ENCODE measurements at regions not wholly inside any gene's neighbourhood (a gene's known extent, or its start where the extent isn't known, plus 50 kb on each side); places are given as distances from the start of the nearest gene placed in this dataset.
"Not testable (repeated sequence)": the region's sequence is repeated elsewhere in the genome, so short reads cannot be mapped to it uniquely, and the experiment has no call there.

DNA sequence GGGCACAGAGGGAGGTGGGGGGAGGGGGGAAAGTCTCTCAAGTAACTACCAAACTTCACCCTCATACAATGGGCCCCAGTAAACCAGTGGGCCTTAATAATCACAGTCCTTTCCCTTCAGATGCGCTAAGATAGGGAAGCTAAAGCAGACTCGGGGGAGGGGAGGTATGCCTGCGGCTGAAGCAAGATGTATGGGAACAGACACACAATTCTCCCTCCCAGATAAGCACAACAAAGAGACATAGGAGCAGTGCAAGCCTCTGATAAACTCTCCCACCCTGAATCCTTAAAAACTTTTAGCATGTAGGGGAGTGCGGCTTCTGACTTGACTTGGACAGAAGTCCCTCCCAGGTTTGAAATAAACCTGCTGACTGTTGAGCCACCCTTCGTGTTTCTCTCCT lies 54.7 kb downstream of the PROP1 start:
- DNase-seq (ENCODE audit: low read depth) = not testable (repeated sequence)

DNA sequence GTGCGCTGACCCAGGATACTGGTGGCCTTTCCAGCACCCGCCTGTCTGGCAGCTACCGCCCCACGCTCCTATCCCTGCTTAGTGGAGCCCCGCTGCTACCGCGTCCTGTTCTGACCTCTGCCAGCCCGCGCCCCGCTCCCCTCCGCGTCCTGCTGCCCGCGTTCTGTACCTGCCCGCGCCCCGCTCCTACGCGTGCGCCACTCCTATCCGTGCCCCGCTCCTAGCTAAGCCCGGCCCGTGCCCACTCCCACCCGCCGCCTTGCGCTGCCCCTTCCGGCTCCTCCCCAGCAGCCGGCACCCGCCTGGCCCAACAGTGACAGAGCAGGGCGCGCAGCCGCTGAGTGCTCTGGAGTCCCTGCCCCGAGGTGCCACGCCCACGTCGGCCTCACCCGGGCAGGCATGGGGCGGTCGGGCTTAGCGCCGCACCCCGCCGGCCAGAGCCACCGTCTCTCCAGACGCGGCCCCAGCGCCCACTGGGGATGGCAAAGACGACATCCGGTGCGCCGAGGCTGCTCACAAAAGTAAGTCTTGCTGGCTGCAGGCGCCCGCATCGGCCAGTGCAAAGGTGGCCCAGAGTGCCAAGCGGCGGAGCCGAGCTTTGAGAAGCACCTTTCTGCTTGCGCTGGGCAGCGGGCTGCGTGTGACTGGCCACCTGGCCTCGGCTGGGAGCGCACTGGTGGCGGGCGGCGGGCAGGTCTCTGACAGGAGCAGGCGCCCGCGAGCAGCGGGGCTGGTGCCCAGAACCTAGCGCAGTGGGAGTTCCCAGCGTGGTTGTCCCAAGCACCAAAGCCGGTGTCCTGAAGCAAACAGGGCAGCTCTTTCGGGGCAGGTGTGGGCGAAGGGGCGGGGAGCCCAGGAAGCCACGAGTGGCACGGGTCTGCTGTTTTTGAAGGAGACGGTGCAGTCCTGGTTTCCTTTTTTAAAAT lies 56.5 kb downstream of the PROP1 start:
- DNase-seq (ENCODE audit: low read depth) = not testable (repeated sequence)

DNA sequence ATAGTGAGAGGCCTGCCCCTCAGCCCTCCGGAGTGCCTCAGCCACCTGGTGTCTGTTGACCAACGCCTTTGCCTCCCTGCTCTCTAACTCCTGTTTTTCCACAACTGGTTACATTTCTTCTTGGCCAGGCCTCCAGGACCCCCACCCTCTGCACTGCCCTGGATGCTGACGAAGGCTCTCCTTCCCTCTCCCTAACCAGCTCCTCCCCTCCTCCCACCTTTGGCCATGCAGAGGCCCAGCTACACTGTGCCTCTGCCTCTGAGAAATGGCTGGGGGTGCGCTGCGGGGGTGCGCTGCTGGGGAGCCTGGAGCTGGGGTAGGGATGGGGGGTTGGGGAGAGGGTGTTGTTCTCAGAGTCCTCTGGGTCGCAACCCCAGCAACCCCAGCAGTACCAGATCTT lies 57.3 kb downstream of the PROP1 start:
- DNase-seq (ENCODE audit: low read depth) = not testable (repeated sequence)

DNA sequence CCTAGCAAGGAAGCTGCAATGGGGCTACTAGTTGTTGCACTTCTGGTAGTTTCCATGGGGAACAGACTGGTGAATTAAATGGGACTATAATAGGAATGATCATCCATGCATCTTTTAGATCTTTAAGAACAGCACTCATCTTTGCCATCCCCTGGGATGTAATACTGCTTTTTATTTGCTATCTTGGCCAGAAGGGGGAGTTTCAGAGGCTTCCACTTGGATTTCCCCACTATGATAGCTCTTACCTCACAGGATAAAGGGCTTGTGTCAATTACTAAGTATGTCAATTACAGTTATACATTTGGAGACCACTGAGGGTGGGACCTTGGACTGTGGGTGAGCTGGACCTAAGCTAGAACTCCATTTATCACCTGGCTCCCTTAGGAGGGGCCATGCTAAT lies 61.8 kb downstream of the PROP1 start:
- DNase-seq (ENCODE audit: low read depth) = not testable (repeated sequence)

DNA sequence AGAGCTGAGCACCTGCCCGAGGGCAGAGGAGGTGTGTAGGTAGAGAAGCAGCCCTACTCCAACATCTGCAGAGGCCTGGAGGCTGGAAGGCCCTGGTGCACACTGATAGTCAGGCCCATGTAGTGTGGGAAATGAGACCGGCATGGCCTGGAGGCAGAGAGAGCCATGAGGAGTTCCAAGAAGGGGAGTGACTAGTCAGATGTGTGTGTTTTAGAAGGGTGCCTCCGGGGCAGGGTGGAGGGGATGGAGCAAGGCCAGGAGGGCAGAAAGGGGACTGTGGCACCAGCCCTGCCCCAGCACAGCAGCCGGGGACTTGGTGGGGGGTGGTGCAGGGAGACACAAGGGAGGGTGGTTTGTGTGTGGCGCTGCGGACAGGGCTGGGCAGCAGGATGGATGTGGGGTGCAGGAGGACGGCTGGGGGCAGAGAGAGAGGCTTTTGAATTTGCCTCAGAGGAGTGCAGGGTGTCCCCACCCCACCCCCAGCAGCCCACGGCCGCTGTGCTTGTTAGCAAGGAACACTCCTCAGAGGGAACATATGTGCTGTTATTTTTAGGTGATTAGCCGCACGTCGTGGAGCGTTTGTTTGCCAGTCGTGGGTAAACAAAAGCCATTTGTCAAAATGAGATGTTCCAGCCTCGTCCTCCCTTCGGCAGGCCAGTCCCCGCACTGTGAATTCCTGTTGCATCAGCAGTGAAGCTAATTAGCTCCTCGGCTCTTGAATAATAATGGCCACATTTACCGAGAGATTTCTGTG lies 65.6 kb downstream of the PROP1 start:
- not testable (repeated sequence) for DNase-seq (ENCODE audit: low read depth)

DNA sequence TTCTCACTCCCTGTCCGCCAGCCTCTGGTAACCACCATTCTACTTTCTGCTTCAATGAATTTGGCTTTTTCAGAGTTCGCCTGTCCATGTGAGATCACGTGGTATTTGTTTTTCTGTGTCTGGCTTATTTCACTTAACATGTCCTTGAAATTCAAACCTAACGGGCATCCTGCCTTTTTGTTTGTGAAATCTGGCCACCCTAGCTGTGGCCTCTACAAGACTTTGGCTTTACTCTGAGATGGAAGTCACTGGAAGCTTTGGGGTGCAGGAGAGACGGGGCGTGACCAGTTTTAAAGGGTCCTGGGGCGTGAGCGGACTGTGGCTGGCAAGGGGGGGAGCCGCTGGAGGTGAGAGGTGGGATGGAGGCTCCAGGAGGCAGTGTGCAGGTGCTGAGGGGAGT lies 66.4 kb downstream of the PROP1 start:
- DNase-seq (ENCODE audit: low read depth) = not testable (repeated sequence)

DNA sequence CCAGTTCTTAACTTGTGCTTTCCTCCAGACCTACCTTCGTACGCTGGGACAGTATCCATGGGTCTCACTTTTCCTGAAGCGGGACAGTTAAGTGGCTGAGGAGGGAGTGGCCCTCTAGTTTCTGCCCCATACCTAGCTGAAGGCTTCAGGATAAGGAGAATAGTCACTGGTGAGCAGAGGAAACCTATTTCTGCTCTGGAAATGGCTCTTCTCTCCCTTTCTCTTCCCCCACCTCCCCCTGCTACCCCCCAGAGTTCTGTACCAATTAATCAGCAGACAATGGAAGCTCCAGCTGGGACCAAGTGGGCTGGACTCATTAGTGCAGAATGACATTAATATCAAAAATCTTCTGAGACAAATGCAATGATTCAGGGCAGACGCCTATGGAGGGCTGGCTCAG lies 68.5 kb downstream of the PROP1 start:
- not testable (repeated sequence) for DNase-seq (ENCODE audit: low read depth)

DNA sequence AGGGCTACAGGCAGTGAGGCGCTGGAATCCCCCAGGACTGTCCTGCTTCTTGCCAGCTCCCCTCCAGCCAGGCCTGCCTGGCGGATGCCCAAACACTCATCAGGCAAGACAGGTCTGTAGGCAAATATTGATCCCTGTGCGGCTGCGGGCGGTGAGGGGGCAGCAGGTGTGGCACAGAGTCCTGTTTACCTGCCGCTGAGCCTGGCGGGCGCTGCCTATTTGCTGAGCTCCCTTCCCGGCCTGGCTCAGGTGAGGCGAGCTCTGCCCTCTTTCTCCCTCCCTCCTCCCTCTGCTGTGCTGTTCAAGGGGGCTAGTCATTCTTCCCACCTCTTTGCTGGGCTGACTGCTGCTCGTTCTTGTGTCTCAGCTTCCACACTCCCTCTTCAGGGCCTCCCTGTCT lies 71.5 kb downstream of the PROP1 start:
- DNase-seq (ENCODE audit: low read depth) = not testable (repeated sequence)

DNA sequence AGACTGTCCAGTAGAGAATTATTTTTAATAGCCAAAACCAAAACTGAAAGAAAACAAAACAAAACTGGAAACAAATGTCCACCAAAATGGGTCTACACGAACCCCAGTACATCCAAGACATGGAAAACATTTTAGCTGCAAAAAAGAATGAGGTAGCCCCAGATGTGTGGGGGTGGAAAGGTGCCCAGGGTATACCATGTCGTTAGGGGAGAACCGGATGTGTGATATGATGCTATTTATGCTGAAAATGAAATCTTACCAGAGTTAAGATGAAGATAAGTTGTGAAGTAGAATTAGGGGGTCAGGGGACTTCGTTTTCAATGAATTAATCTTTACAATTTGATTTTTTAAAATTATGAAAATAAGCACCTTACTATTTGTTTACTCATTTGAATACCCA lies 72.2 kb downstream of the PROP1 start:
- not testable (repeated sequence) for DNase-seq (ENCODE audit: low read depth)

DNA sequence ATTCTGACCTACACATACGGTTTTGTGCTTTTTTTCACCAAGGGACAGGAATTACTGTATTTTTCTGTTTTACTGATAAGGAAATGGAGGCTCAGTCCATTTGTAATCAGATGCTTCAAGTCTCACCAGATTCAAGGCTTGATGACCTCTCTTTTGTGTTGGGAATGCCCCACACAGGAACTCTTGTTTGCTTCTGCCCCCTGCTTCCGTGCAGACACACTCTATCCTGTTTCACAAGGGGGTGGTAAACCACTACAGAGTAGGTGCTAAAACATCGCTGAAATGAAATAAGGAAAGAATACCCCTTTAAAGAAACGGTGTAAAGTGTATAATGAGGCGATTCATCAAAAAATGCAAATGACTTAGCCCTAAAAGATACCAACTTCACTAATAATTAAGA lies 72.9 kb downstream of the PROP1 start:
- not testable (repeated sequence) for DNase-seq (ENCODE audit: low read depth)

DNA sequence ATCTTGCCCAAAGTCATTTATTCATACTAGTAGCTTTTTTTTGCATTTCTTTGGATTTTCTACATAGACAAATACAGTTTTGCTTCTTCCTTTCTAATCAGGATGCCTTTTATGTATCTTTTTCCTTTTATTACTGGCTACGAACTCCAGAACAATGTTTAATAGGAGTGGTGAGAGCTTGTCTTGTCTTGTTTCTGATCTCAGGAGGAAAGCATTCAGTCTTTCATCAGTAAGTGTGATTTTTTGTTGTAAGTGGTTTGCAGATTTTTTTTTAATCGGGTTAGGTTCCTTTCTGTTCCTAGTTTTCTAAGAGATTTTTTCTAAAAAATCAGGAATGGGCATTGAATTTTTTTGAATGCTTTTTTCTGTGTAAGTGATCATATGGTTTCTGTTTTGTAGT lies 86.8 kb downstream of the PROP1 start:
- DNase-seq (ENCODE audit: low read depth) = not testable (repeated sequence)

DNA sequence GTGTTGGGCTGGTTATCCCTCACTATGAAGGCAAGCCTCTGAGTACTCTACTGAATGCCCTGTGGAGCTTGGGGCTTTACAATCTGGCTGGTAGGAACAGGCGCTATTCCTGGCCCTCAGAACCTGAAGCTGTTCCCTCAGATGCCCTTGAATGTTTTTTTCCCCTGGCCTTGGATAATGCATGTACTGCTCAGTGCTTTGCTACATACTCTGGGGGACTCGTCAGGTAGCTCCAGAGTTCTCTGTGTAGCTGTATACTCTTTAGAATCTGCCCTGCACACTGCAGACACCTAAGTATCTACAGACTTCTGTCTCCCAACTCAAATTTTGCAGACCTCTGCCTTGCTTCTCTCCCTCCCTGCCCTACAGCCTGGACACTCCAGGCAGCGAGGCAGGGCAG lies 93.2 kb downstream of the PROP1 start:
- not testable (repeated sequence) for DNase-seq (ENCODE audit: low read depth)

DNA sequence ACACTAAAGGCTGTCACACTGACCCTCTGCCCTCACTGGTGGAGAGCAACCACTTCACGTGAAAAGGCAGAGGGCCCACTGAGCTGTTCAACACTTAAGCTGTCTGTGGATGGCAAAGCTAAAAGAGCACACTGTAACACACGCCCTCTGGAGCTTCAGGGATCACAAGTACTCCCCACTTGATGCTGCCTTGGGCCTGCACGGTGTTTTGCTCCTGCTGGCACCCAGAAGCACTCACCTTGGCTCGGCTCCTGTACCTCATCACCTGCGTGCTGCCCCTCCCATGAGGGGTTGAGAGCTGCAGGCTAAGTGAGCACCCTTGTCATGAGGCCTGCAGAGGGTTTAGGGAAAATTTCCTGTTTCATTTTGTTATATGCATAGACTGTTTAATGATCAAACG lies 96.0 kb downstream of the PROP1 start:
- not testable (repeated sequence) for DNase-seq (ENCODE audit: low read depth)

DNA sequence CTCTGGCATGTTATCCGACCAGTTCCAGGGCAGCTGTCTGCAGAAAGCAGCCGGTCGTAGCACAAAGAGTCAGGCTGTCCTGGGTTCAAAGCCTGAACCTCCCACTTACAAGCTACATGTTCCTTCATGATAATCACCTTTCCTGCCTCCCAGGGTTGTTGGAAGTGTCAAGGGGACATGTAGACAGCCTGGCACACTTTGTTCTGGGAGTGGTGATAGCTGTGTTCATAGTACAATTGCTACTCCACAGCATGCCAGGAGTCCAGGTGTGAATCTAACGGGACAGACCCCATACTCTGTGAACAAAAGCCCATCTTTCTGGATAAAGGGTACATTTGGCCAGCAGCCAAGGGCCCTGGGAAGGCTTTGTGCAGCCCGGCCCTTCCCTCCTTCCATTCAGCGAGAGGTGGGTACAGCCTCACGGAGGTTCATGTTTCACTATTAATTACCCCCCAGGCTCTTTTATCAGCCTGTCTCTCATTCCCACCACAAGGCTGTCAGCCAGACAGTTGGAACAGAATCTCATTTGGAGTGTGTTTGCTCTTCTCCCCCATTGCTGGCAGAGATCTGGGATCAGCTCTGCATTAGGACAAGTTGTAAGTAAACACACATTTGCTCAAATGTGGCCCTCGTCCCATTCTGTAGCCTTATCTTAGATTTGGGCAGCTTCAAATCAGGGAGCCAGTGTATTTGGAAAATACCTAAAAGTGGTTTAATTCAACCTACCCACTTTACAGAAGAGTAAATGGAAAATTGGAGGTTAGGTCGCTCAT lies 101.2 kb downstream of the PROP1 start:
- DNase-seq (ENCODE audit: low read depth) = not testable (repeated sequence)

DNA sequence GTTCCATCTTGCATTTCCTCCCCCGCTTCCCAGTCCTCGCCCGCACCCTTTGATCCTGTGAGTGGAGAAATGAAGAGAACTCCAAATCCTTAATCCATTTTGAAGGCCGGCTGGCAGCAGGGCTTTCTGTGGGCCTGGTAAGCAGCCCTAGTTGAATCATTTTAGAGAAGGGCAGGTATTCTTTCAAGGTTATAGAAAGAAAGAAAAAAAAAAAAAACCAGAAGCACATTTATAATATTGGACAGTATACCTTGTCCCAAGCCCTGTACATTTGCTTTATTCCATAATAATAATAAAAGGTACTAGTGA lies 103.7 kb downstream of the PROP1 start:
- not testable (repeated sequence) for DNase-seq (ENCODE audit: low read depth)

DNA sequence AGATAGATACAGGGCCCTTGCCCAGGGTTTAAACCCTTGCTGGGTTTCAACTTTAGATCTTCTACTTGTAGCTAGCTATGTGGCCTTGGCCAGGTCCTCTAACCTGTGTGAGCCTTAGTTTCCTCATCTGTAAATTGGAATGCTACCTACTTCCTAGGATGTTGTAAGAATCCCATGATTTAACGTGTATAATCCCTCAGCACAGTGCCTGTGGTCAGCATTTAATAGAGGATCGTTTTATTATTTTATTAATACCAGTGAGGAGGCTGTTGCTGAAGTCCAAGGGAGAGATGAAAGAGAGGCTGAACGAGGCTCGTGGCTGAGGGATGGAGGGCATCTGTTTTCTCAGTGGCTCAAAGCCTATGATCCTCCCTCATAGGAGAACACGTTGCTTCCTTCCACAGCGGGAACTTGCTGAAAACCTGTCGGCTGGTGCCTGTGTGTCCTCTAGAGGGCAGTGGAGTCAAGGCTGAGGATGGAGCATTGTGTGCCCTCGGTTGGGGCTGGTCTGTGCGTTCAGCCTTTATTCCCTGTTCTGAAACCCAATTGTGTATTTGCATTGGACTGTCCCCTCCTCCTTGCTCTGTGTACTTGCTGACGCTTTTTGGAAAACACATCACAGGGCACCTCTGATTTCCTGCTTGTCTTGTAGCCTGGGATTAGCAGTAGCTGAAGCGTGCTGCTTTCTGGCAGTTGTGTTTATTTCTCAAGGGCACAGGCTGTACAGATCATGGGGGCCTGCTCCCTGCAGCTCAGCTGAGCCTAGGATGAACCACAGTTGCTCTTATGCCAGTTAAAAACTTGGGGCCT lies 104.3 kb downstream of the PROP1 start:
- peak; percentile 3 for DNase-seq (ENCODE audit: low read depth)

DNA sequence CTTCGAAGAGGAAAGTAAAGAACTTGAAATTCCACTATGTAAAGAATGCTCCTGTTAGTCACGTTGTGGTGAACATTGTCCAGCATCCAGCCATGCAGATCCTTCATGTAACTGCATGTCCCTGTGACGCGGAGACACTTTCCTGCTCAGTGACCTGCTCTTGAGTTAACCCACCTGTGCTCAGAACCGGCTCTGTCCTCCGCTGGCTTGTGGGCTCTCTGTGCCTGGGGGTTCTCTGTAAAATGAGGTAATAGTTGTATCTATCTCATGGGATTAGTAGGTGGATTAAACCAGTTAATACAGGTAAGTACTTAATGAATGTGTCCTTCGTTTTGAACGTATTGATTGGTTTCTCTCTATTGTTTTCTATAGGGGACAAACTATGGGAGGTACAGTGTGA lies 100.6 kb upstream of the FAM153A start:
- DNase-seq (ENCODE audit: low read depth) = not testable (repeated sequence)

DNA sequence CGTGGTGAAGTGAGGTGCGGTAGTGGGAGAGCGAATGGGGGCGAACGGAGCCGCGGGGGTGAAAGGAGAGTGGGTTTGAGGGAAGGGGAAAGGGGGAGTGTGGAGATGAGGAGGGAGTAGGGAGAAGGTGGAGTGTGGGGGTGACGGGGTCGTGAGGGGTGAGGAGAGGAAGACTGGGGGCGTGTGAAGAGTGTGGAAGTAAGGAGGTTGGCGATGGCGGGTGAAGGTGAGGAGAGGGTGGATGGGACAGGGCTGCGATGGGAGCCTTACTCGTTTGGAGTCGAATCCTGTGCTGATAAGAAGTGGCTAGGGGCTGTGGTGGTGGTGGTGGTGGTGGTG lies 93.2 kb upstream of the FAM153A start:
- not testable (repeated sequence) for DNase-seq (ENCODE audit: low read depth)

DNA sequence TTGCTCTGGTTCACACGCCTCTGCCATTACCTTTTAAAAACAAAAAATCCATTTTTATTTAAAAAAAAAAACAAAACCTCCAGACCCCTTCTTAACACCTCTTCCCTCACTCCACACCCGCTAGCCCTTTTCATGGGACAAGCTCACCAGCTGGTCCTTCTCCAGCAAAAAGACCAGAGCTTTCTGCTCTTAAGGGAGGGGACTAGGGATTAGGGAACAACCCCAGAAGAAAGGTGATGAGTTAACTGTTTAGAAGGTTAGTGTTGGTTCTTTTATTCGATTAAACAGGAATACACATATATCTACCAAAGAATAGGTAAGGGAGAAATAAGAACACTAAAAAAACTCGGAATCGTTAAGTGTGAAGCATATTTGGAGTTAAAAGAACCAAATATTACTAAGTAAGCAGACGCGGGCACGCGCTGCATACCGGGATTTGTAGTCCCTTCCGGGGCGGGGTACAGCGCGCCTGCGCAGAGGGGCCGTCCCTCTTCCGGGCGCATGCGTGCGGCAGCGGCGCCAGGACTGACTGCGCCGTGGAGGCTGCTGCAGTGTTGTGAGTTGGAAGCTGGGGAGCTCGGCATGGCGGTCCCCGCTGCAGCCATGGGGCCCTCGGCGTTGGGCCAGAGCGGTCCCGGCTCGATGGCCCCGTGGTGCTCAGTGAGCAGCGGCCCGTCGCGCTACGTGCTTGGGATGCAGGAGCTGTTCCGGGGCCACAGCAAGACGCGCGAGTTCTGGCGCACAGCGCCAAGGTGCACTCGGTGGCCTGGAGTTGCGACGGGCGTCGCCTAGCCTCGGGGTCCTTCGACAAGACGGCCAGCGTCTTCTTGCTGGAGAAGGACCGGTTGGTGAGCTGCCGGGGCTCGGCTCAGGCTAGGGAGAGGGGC lies 92.6 kb upstream of the FAM153A start:
- not testable (repeated sequence) for DNase-seq (ENCODE audit: low read depth)

DNA sequence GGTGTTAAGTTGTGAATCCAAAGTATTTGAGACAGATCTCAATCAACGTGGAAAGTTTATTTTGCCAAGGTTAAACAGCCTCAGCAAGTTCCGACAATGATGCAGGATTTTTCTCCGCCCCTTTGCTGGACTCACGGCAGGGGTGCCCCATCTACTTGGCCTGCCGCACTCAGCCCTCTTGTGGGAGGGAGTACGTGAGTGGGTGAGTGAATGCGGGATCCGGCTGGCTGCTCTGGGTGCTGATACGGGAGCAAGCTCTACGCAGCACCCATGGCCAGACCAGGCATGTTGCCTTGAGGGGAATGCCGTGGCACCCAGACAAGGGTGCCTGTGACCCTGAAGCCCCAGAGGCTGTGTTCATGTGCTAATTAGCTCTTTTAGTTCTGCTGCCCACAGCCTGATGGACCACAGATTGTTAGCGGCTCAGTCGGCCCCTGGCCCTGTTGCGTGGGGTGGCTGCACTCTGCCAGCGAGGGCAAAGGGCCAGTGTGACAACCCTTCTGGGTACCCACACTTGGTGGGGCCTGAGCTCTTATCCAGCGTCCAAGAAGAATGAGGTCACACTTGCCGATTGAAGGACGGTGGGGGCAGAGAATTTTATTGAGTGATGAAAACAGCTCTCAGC lies 81.2 kb upstream of the FAM153A start:
- DNase-seq (ENCODE audit: low read depth) = not testable (repeated sequence)

All from T follicular helper cell (primary cell).